ENCODE measurements at regions not wholly inside any gene's neighbourhood (a gene's known extent, or its start where the extent isn't known, plus 50 kb on each side); places are given as distances from the start of the nearest gene placed in this dataset.

GRCh38 chr16:11432856-11433395 lies 87.7 kb downstream of the RMI2 start:
- TF ChIP-seq BCL3 (IDR thresholded peaks at IDR 0.05; ENCODE audit: borderline replicate concordance, insufficient read depth, low read depth, low read length, poor library complexity, severe bottlenecking) (no peak), BMI1 (IDR thresholded peaks at IDR 0.05; ENCODE audit: borderline replicate concordance) (no peak), SRF (IDR thresholded peaks at IDR 0.05; ENCODE audit: low read depth in 2 of 2, low read length in 2 of 2) (no peak), IKZF1 (conservative IDR thresholded peaks at IDR 0.05) (no peak), NRF1 (conservative IDR thresholded peaks at IDR 0.05; ENCODE audit: low read depth, low read length) (no peak), ZBTB33 (IDR thresholded peaks at IDR 0.05) (no peak), MXI1 (IDR thresholded peaks at IDR 0.05; ENCODE audit: low read depth, low read length) (no peak), ZNF217 (IDR thresholded peaks at IDR 0.05) (no peak), RFX5 (IDR thresholded peaks at IDR 0.05; ENCODE audit: low read depth, low read length) (no peak)
- ChIA-PET RAD21 (ENCODE audit: unreplicated experiment) (no interaction called here), POLR2A (no interaction called here), SMC1A (ENCODE audit: uncharacterized antibody, unreplicated experiment) (interaction anchor here (0.7 to 2.6 kb wide), 4 partner anchors 8 to 207 kb away, joined by 3 to 8 read pairs (median 4); no protein-coding TSS in a partner anchor), CTCF (interaction anchor here (0.8 to 1.4 kb wide), 3 partner anchors 25 to 99 kb away, joined by 3 to 5 read pairs (median 3); no protein-coding TSS in a partner anchor)
- no peak overlapping the region for H3K27ac ChIP-seq (ENCODE audit: control insufficient read depth, insufficient read depth)
- H3K27me3 ChIP-seq (replicated peaks in 1 of 2; ENCODE audit: control insufficient read depth in 2 of 2, insufficient read depth in 2 of 2, low read length in 1 of 2): no peaks in the 10 kb centered on the region
- BruUV-seq (replicated peaks): no TSS peak
- no peak for DNase-seq (ENCODE audit: low read depth, low spot score)
- 45% methylated on average over 4 of the region's 4 CpGs for WGBS (ENCODE audit: insufficient coverage, insufficient replicate concordance, low lambda C conversion rate, missing lambda C conversion rate)
- no peak overlapping the region for H3K9ac ChIP-seq (ENCODE audit: control insufficient read depth, insufficient read depth, low read length)
- no peak overlapping the region for H2AFZ ChIP-seq (ENCODE audit: control insufficient read depth, low read depth, low read length)
- H3K4me3 ChIP-seq: no peak overlapping the region
- no peaks in the 10 kb centered on the region for H3K79me2 ChIP-seq (ENCODE audit: control insufficient read depth, insufficient read depth, low read length)
- FAIRE-seq: no peak
- no peaks in the 10 kb centered on the region; the same call in 2 of the 3 replicates for H3K9me3 ChIP-seq (replicated peaks; ENCODE audit: control insufficient read depth, insufficient read depth, low read length)
- ATAC-seq: no peak
- no peaks in the 10 kb centered on the region for H3K4me1 ChIP-seq (ENCODE audit: control insufficient read depth, insufficient read depth, low read length)
- no peaks in the 10 kb centered on the region for H4K20me1 ChIP-seq (ENCODE audit: control insufficient read depth, insufficient read depth)
- intact Hi-C loops (cut with micrococcal nuclease; ENCODE audit: unreplicated experiment) (no loop called here), in situ Hi-C loops (cut with MboI) (no loop called here)
- no peaks in the 10 kb centered on the region for H3K36me3 ChIP-seq (ENCODE audit: control insufficient read depth in 2 of 2, insufficient read depth in 2 of 2, low read length in 1 of 2)
- no peak overlapping the region for H3K4me2 ChIP-seq (ENCODE audit: control insufficient read depth, insufficient read depth)

Data from GM12878 (cell line).